ENCODE measurements at regions not wholly inside any gene's neighbourhood (a gene's known extent, or its start where the extent isn't known, plus 50 kb on each side); places are given as distances from the start of the nearest gene placed in this dataset.

GRCh38 chr19:27777242-27777641 lies 1435.7 kb downstream of the UQCRFS1 start:
- Histone ChIP-seq H3K36me3 (ENCODE audit: insufficient read depth, low read length) (no peaks in the 10 kb centered on the region), H3K27me3 (ENCODE audit: insufficient read depth, low read length) (no peaks in the 10 kb centered on the region), H3K4me3 (ENCODE audit: low read length in 2 of 2) (no peak overlapping the region), H3K9me3 (ENCODE audit: control insufficient read depth in 1 of 2, low read length in 2 of 2) (peaks cover 6 to 16% of the 10 kb centered on the region in 2 donors), H3K4me1 (ENCODE audit: insufficient read depth, low read length) (no peaks in the 10 kb centered on the region), H3K27ac (ENCODE audit: low read depth, low read length) (no peak overlapping the region)
- Mint-ChIP-seq H3K36me3 (peaks cover 60 to 81% of the 10 kb centered on the region in 2 donors), H3K9me3 (peaks cover 5 to 68% (median 60%) of the 10 kb centered on the region in 8 donors), H3K27me3 (no peaks in the 10 kb centered on the region), H3K4me1 (peaks cover 0 to 1% (median 0%) of the 10 kb centered on the region in 4 donors), H3K27ac (peak overlapping the region in 1 of 7 donors; percentile 17), H3K4me3 (no peak overlapping the region)
- CTCF ChIA-PET (ENCODE audit: partially characterized antibody), result no interaction called here
- intact Hi-C loops (cut with micrococcal nuclease), result no loop called here
- POLR2A ChIA-PET (ENCODE audit: partially characterized antibody), result no interaction called here
- no peak for DNase-seq

GRCh38 chr19:27776524-27776923 lies 1436.4 kb downstream of the UQCRFS1 start:
- CTCF ChIA-PET (ENCODE audit: partially characterized antibody), result no interaction called here
- intact Hi-C loops (cut with micrococcal nuclease), result no loop called here

GRCh38 chr19:27776020-27776419 lies 1436.9 kb downstream of the UQCRFS1 start:
- H3K4me3 ChIP-seq (ENCODE audit: low read length in 2 of 2), result no peak overlapping the region
- H3K4me1 ChIP-seq (ENCODE audit: insufficient read depth, low read length), result no peaks in the 10 kb centered on the region
- H3K9me3 Mint-ChIP-seq, result peaks cover 10 to 80% (median 70%) of the 10 kb centered on the region in 8 donors
- no peak overlapping the region for H3K27ac Mint-ChIP-seq
- intact Hi-C loops (cut with micrococcal nuclease), result no loop called here
- H3K27me3 ChIP-seq (ENCODE audit: insufficient read depth, low read length), result no peaks in the 10 kb centered on the region
- no peak overlapping the region for H3K27ac ChIP-seq (ENCODE audit: low read depth, low read length)
- no peak overlapping the region for H3K4me3 Mint-ChIP-seq
- H3K36me3 Mint-ChIP-seq, result peaks cover 56 to 71% of the 10 kb centered on the region in 2 donors
- no peaks in the 10 kb centered on the region for H3K36me3 ChIP-seq (ENCODE audit: insufficient read depth, low read length)
- peaks cover 0 to 1% (median 0%) of the 10 kb centered on the region in 4 donors for H3K4me1 Mint-ChIP-seq
- CTCF ChIA-PET (ENCODE audit: partially characterized antibody), result no interaction called here
- peaks cover 6 to 20% of the 10 kb centered on the region in 2 donors for H3K9me3 ChIP-seq (ENCODE audit: control insufficient read depth in 1 of 2, low read length in 2 of 2)
- no peaks in the 10 kb centered on the region for H3K27me3 Mint-ChIP-seq
- no peak for DNase-seq
- POLR2A ChIA-PET (ENCODE audit: partially characterized antibody), result no interaction called here

More at GRCh38 chr19:27776524-27776923, 1436.4 kb downstream of the UQCRFS1 start:
- Mint-ChIP-seq H3K4me1 (peaks cover 0 to 1% (median 0%) of the 10 kb centered on the region in 4 donors), H3K36me3 (peaks cover 58 to 75% of the 10 kb centered on the region in 2 donors), H3K27me3 (no peaks in the 10 kb centered on the region), H3K9me3 (peaks cover 8 to 75% (median 67%) of the 10 kb centered on the region in 8 donors), H3K4me3 (no peak overlapping the region), H3K27ac (peak overlapping the region in 1 of 7 donors; percentile 50)
- no peak overlapping the region for H3K27ac ChIP-seq (ENCODE audit: low read depth, low read length)
- H3K4me1 ChIP-seq (ENCODE audit: insufficient read depth, low read length), result no peaks in the 10 kb centered on the region
- no peaks in the 10 kb centered on the region for H3K27me3 ChIP-seq (ENCODE audit: insufficient read depth, low read length)
- H3K9me3 ChIP-seq (ENCODE audit: control insufficient read depth in 1 of 2, low read length in 2 of 2), result peaks cover 6 to 20% of the 10 kb centered on the region in 2 donors
- H3K36me3 ChIP-seq (ENCODE audit: insufficient read depth, low read length), result no peaks in the 10 kb centered on the region
- no peak for DNase-seq
- no peak overlapping the region for H3K4me3 ChIP-seq (ENCODE audit: low read length in 2 of 2)
- POLR2A ChIA-PET (ENCODE audit: partially characterized antibody), result no interaction called here

- H3K36me3 ChIP-seq (ENCODE audit: insufficient read depth, low read length), result no peaks in the 10 kb centered on the region
- Mint-ChIP-seq H3K27ac (peak overlapping the region in 1 of 7 donors; percentile 66), H3K4me1 (peaks cover 0 to 1% (median 0%) of the 10 kb centered on the region in 4 donors), H3K9me3 (peaks cover 10 to 86% (median 76%) of the 10 kb centered on the region in 8 donors), H3K36me3 (peaks cover 57 to 66% of the 10 kb centered on the region in 2 donors), H3K4me3 (no peak overlapping the region), H3K27me3 (no peaks in the 10 kb centered on the region)
- H3K9me3 ChIP-seq (ENCODE audit: control insufficient read depth in 1 of 2, low read length in 2 of 2), result peaks cover 6 to 25% of the 10 kb centered on the region in 2 donors
- ChIA-PET CTCF (ENCODE audit: partially characterized antibody) (no interaction called here), POLR2A (ENCODE audit: partially characterized antibody) (no interaction called here)
- intact Hi-C loops (cut with micrococcal nuclease), result no loop called here
- H3K27me3 ChIP-seq (ENCODE audit: insufficient read depth, low read length), result no peaks in the 10 kb centered on the region
- no peak for DNase-seq
- H3K4me1 ChIP-seq (ENCODE audit: insufficient read depth, low read length), result no peaks in the 10 kb centered on the region
- H3K27ac ChIP-seq (ENCODE audit: low read depth, low read length), result no peak overlapping the region
- H3K4me3 ChIP-seq (ENCODE audit: low read length in 2 of 2), result no peak overlapping the region
Observed at GRCh38 chr19:27775395-27775794, 1437.6 kb downstream of the UQCRFS1 start.

GRCh38 chr19:27774827-27775226 lies 1438.1 kb downstream of the UQCRFS1 start:
- Histone ChIP-seq H3K9me3 (ENCODE audit: control insufficient read depth in 1 of 2, low read length in 2 of 2) (peaks cover 6 to 26% of the 10 kb centered on the region in 2 donors), H3K36me3 (ENCODE audit: insufficient read depth, low read length) (no peaks in the 10 kb centered on the region), H3K27me3 (ENCODE audit: insufficient read depth, low read length) (no peaks in the 10 kb centered on the region), H3K4me1 (ENCODE audit: insufficient read depth, low read length) (no peaks in the 10 kb centered on the region), H3K4me3 (ENCODE audit: low read length in 2 of 2) (no peak overlapping the region), H3K27ac (ENCODE audit: low read depth, low read length) (no peak overlapping the region)
- DNase-seq, result no peak
- H3K36me3 Mint-ChIP-seq, result peaks cover 57 to 65% of the 10 kb centered on the region in 2 donors
- POLR2A ChIA-PET (ENCODE audit: partially characterized antibody), result no interaction called here
- H3K4me3 Mint-ChIP-seq, result no peak overlapping the region
- peaks cover 12 to 92% (median 81%) of the 10 kb centered on the region in 8 donors for H3K9me3 Mint-ChIP-seq
- H3K4me1 Mint-ChIP-seq, result peaks cover 0 to 1% (median 0%) of the 10 kb centered on the region in 4 donors
- intact Hi-C loops (cut with micrococcal nuclease), result no loop called here
- CTCF ChIA-PET (ENCODE audit: partially characterized antibody), result no interaction called here
- no peak overlapping the region for H3K27ac Mint-ChIP-seq
- no peaks in the 10 kb centered on the region for H3K27me3 Mint-ChIP-seq

GRCh38 chr19:27774337-27774736 lies 1438.6 kb downstream of the UQCRFS1 start:
- H3K4me1 ChIP-seq (ENCODE audit: insufficient read depth, low read length), result no peaks in the 10 kb centered on the region
- peaks cover 55 to 63% of the 10 kb centered on the region in 2 donors for H3K36me3 Mint-ChIP-seq

GRCh38 chr19:27773318-27774094 lies 1439.4 kb downstream of the UQCRFS1 start:
- H3K27ac Mint-ChIP-seq, result no peak overlapping the region
- no peak for DNase-seq
- H3K27me3 Mint-ChIP-seq, result no peaks in the 10 kb centered on the region
- H3K9me3 ChIP-seq (ENCODE audit: control insufficient read depth in 1 of 2, low read length in 2 of 2), result peaks cover 6 to 26% of the 10 kb centered on the region in 2 donors
- H3K9me3 Mint-ChIP-seq, result peaks cover 13 to 95% (median 86%) of the 10 kb centered on the region in 8 donors
- no peaks in the 10 kb centered on the region for H3K4me1 Mint-ChIP-seq
- H3K4me3 ChIP-seq (ENCODE audit: low read length in 2 of 2), result no peak overlapping the region
- peaks cover 47 to 55% of the 10 kb centered on the region in 2 donors for H3K36me3 Mint-ChIP-seq
- no peak overlapping the region for H3K27ac ChIP-seq (ENCODE audit: low read depth, low read length)
- no peaks in the 10 kb centered on the region for H3K27me3 ChIP-seq (ENCODE audit: insufficient read depth, low read length)
- no peaks in the 10 kb centered on the region for H3K36me3 ChIP-seq (ENCODE audit: insufficient read depth, low read length)
- ChIA-PET CTCF (ENCODE audit: partially characterized antibody) (no interaction called here), POLR2A (ENCODE audit: partially characterized antibody) (no interaction called here)
- no peak overlapping the region for H3K4me3 Mint-ChIP-seq
- H3K4me1 ChIP-seq (ENCODE audit: insufficient read depth, low read length), result no peaks in the 10 kb centered on the region
- intact Hi-C loops (cut with micrococcal nuclease), result no loop called here

More at GRCh38 chr19:27774337-27774736, 1438.6 kb downstream of the UQCRFS1 start:
- no peak for DNase-seq
- Histone ChIP-seq H3K27ac (ENCODE audit: low read depth, low read length) (no peak overlapping the region), H3K9me3 (ENCODE audit: control insufficient read depth in 1 of 2, low read length in 2 of 2) (peaks cover 6 to 26% of the 10 kb centered on the region in 2 donors), H3K27me3 (ENCODE audit: insufficient read depth, low read length) (no peaks in the 10 kb centered on the region), H3K36me3 (ENCODE audit: insufficient read depth, low read length) (no peaks in the 10 kb centered on the region), H3K4me3 (ENCODE audit: low read length in 2 of 2) (no peak overlapping the region)
- H3K27me3 Mint-ChIP-seq, result no peaks in the 10 kb centered on the region
- H3K4me1 Mint-ChIP-seq, result peaks cover 0 to under 1% (median 0%) of the 10 kb centered on the region in 4 donors
- intact Hi-C loops (cut with micrococcal nuclease), result no loop called here
- CTCF ChIA-PET (ENCODE audit: partially characterized antibody), result no interaction called here
- peak overlapping the region in 1 of 7 donors; percentile 66 for H3K27ac Mint-ChIP-seq
- POLR2A ChIA-PET (ENCODE audit: partially characterized antibody), result no interaction called here
- H3K9me3 Mint-ChIP-seq, result peaks cover 13 to 95% (median 85%) of the 10 kb centered on the region in 8 donors
- no peak overlapping the region for H3K4me3 Mint-ChIP-seq
